NCI-H2107 (cell line): ENCODE measurements at regions not wholly inside any gene's neighbourhood (a gene's known extent, or its start where the extent isn't known, plus 50 kb on each side); places are given as distances from the start of the nearest gene placed in this dataset.
A peak's percentile ranks its signal among the peaks of the same experiment; 100 is the strongest.
"Not testable (repeated sequence)": the region's sequence is repeated elsewhere in the genome, so short reads cannot be mapped to it uniquely, and the experiment has no call there.

ENCODE experiments used
- DNase-seq: peaks from one replicate; lab custom pipeline; 2025; lab: John Stamatoyannopoulos, UW

DNA sequence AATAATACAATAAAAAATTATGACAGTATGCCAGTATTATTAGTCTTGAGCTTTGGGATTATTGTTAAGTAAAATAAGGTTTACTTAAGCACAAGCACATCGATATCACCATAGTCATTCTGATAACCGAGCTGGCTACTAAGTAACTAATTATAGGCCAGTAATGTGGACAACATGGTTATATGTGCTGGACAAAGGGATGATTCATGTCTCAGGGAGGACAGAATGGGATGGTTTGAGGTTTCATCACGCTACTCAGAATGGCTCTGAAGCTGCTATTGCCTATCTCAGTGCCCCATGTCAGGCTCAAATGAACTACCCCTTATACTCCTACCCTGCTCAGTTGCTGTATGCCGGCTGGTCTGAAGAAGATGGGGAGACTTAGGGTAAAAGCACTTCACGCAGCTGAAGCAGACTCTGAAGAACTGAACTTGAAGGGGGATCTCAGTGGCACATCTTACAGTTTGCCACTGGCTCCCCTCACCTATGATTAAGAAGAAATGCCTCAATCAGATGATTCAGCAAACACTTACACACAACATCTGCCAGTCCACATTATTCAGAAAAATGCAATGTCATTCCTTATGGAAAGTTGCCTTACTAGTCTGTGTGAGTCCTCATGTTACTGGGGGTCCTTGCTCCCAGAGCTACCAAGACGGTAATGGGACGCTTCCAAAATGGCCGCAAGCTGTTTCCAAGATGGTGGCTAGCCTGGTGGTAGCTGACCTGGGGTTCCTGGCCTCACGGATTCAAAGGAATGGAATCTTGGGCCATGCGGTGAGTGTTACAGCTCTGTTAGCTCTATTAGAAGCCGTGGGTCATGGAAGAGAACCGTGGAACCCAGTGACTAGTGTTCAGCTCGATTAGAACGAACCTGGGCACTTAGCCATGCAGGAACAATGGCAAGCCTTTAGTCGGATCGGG lies 1098.6 kb downstream of the TAF11L14 start:
- DNase-seq: no peak

DNA sequence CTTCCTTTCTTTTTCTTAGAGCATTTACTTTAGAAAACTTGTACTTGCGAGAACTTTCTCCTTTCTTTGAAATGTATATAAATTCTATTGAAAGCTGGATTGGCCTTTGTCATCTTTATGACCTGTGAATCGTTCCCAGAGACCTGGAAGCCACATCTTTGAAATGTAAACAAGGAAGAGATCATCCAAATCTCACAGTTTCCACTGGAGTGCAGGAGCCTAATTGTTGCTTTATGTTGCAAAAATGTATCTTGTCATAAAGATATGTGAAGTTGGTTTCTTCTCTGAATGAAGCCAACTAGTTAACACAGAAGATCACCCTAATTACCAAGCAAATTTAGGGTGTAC lies 1101.8 kb downstream of the TAF11L14 start:
- no peak for DNase-seq

DNA sequence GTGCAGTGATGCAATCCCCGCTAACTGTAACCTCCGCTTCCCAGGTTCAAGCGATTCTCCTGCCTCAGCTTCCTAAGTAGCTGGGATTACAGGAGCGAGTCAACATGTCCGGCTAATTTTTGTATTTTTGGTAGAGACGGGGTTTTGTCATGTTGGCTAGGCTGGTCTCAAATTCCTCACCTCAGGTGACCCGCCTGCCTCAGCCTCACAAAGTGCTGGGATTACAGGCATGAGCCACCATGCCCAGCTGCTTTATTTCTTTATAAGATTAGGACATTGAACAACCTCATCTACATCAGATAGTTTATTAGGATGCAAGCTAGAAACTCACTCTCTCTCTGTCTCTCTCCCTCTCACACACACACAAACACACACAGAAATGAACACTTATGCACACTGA lies 1102.5 kb downstream of the TAF11L14 start:
- not testable (repeated sequence) for DNase-seq

DNA sequence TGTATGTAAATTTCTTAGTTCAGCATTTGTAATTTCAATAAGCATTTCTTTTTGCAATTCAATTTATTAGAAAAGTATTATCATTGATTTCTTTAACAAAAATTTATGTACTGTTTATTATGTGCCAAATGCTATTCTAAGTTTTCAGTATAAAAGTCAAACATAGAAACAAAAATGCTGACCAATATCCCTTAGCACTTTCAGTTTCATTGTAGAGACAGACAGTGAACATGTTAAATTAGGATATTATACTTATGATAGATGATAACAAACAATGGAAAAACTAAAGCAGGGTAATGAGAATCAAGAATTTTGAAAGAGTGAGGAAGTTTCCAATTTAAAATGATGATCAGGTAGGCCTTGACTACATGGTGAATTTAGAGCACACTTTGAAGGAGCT lies 1106.0 kb downstream of the TAF11L14 start:
- no peak for DNase-seq

GRCh38 chr5:18742830-18743229 lies 1108.6 kb downstream of the TAF11L14 start:
- no peak for DNase-seq

GRCh38 chr5:18744441-18744840 lies 1110.2 kb downstream of the TAF11L14 start:
- no peak for DNase-seq

DNA sequence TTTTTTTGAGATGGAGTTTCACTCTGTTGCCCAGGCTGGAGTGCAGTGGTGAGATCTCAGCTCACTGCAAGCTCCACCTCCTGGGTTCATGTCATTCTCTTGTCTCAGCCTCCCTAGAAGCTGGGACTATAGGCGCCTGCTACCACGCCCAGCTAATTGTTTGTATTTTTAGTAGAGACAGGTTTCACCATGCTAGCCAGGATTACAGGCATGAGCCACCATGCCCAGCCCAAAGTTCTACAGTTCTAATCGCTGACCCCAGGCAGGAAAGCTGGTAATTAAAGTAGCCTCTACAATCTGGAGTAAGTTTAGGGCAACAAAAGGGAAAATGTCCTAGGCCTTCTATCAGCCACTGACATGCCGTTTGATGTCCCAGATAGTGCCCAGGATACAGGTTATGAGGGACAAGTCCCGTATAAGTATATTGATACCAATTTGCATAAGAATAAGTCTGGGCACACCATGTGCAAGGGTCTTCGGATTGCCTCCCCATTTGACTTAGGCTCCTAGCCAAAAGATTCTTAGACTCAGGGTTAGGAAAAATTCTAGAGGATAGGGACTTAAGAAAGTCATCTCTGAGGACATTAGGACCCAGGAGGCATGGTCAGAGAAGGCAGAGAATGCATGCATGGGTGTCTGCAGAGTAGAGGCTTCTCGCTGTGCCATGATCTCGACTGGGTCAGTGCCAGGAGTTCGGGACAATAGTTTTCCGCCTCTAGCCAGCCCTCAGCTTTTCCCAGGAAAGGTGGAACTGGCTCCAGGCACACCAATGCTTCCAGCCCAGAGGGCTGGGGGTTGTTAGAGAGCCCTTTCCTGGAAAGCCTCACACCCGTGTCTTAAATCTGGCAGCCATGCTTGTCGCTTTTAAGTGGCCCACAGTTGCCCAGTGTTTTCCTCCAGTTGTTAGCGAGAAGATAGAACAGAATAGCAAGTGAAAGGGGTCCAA lies 1111.1 kb downstream of the TAF11L14 start:
- DNase-seq: no peak

GRCh38 chr5:18745988-18746615 lies 1111.8 kb downstream of the TAF11L14 start:
- DNase-seq: peak; percentile 32

DNA sequence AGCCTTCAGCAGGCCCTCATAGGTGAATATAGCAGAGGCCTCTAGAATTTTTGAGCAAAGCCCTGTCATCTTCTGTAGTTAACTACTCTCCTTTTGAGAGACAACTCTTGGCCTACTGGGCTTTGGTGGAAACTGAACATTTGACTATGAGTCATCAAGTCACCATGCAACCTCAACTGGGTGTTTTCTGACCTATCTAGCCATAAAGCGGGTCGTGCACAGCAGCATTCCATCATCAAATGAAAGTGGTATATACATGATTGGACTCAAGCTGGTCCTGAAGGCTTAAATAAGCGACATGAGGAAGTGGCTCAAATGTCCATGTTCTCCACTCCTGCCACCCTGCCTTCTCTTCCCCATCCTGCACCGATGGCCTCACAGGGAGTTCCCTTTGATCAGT lies 1115.5 kb downstream of the TAF11L14 start:
- no peak for DNase-seq

GRCh38 chr5:18752317-18752716 lies 1118.1 kb downstream of the TAF11L14 start:
- no peak for DNase-seq

DNA sequence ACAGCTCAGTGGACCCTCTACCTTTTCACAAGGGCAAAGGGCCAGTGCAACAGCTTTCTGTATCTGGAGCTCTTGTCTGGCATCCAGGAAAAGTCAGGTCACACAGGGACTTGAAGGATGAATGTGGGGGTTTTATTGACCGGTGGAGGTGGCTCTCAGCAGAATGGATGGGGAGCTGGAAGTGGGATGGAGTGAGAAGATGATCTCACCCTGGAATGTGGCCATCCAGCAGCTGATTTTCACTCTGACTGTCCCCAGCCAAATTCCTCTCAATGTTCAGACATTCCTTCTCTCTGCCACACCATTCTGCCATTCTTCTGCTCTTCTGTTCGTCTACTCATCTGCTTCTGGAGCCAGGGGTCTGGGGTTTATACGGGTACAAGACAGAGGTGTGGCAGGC lies 1119.9 kb downstream of the TAF11L14 start:
- no peak for DNase-seq

- no peak for DNase-seq
These were observed 1127.5 kb downstream of the TAF11L14 start for GRCh38 chr5:18761801-18762200.

GRCh38 chr5:18764161-18764560 lies 1129.9 kb downstream of the TAF11L14 start:
- no peak for DNase-seq

- DNase-seq: no peak
These were observed 1131.0 kb downstream of the TAF11L14 start for GRCh38 chr5:18765304-18765703.

GRCh38 chr5:18771097-18771610 lies 1136.9 kb downstream of the TAF11L14 start:
- DNase-seq: no peak

DNA sequence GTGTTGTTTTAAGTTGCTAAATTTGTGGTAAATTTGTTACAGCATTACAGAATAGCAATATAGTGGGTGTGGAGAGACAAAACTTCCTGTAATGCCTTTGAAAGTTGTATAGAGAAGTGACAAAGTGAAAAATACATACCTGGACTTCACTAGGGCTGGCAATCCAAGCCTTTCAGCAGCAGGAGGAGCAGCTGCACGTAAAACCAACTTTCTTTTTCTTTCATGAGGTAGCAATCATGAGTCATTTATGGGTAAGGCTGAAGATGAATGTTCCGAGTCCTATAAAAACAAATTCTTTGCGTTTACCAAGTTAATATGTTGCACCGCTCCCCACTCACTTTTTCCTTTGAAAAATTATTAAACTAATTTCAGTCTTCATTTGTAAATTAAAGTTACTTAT lies 1138.2 kb downstream of the TAF11L14 start:
- DNase-seq: no peak

- no peak for DNase-seq
These were observed 1144.0 kb downstream of the TAF11L14 start for GRCh38 chr5:18778225-18778624.

DNA sequence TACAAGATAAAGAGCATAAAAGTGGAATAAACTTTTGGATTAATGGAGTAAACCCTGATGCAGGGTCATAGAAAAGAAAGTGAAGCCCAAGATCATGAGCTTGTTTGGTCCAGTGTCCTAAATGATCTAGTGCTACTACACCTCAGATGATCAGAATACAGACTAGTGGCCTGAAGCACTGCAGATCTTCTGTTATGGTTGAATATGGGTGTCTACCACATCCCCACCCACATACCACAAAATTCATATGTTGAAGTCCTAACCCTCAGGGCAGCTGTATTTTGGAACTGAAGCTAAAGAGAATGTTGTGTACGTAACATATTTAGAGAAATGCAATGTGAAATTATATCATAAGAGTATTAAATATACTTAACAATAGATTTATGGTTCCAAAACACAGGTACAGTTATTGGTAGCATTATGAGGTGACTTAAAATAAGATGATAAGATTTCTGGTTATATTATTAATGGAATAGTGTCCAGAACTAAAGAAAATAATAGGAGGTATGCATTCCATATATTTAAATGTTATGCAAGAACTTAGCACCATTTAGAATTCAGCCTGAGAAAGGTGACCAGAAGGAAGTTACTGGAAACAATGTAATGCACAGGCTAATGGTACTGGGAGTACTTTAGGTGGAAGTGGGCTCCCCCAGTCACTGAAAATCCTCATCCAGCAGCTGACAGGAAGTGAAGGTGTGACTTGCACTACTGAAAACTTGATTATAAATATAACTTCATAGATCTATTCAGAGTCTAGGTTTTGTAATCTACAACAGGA lies 1155.1 kb downstream of the TAF11L14 start:
- no peak for DNase-seq

GRCh38 chr5:18792145-18792544 lies 1157.9 kb downstream of the TAF11L14 start:
- no peak for DNase-seq

GRCh38 chr5:18797222-18797621 lies 1163.0 kb downstream of the TAF11L14 start:
- DNase-seq: no peak

- DNase-seq: no peak
These were observed 1163.8 kb downstream of the TAF11L14 start for GRCh38 chr5:18798058-18798457.
